ENCODE measurements at regions not wholly inside any gene's neighbourhood (a gene's known extent, or its start where the extent isn't known, plus 50 kb on each side); places are given as distances from the start of the nearest gene placed in this dataset.

GRCh38 chr2:129006901-129007300 lies 688.2 kb upstream of the HS6ST1 start (continued):
- TF ChIP-seq FOXM1 (IDR thresholded peaks at IDR 0.05; ENCODE audit: low read depth) = no peak
- no peak for TF ChIP-seq FOXM1 (CRISPR knock-in tag; IDR thresholded peaks at IDR 0.05; ENCODE audit: low read depth)

GRCh38 chr2:129008055-129008880 lies 689.6 kb upstream of the HS6ST1 start:
- POLR2A ChIA-PET = interaction anchor here (1.2 kb wide), 1 partner anchor 450 kb away, joined by 3 read pairs; no protein-coding TSS in a partner anchor
- no peak overlapping the region for H3K9ac ChIP-seq (ENCODE audit: insufficient read depth in 1 of 2, low read depth in 2 of 2, low read length in 2 of 2)
- H3K9me1 ChIP-seq (ENCODE audit: control insufficient read depth, insufficient read depth, low read length) = no peaks in the 10 kb centered on the region
- no peak overlapping the region for H3K4me3 ChIP-seq
- no peaks in the 10 kb centered on the region for H3K36me3 ChIP-seq (ENCODE audit: control insufficient read depth, insufficient read depth, low read length)
- H4K20me1 ChIP-seq (replicated peaks; ENCODE audit: control insufficient read depth, insufficient read depth, low read length) = no peaks in the 10 kb centered on the region
- BruUV-seq (replicated peaks) = no TSS peak
- no peaks in the 10 kb centered on the region for H3K4me1 ChIP-seq (replicated peaks in 1 of 2; ENCODE audit: control insufficient read depth in 2 of 2, insufficient read depth in 2 of 2, low read length in 2 of 2)
- H3K27ac ChIP-seq (ENCODE audit: extremely low read depth, low read depth, low read length) = no peak overlapping the region
- CTCF ChIA-PET (ENCODE audit: low intra/inter-chr PET ratio) = no interaction called here
- no peaks in the 10 kb centered on the region for H3K9me3 ChIP-seq (replicated peaks; ENCODE audit: control insufficient read depth, insufficient read depth, low read depth, low read length)
- no peaks in the 10 kb centered on the region for H3K79me2 ChIP-seq (ENCODE audit: control insufficient read depth, insufficient read depth, low read length)
- in situ Hi-C loops (cut with MboI) = no loop called here
- 0% methylated on average over 5 of the region's 5 CpGs for WGBS (ENCODE audit: insufficient coverage, low coverage, missing lambda C conversion rate)
- intact Hi-C loops (cut with micrococcal nuclease) = no loop called here
- H2AFZ ChIP-seq (ENCODE audit: low read depth, low read length) = no peak overlapping the region
- no peak overlapping the region for H3K4me2 ChIP-seq (ENCODE audit: insufficient read depth, low read length)
- ATAC-seq = no peak
- no peak for TF ChIP-seq ZNF311 (CRISPR knock-in tag; IDR thresholded peaks at IDR 0.05)
- TF ChIP-seq RAD21 (CRISPR knock-in tag; conservative IDR thresholded peaks at IDR 0.05 in 1 of 2, IDR thresholded peaks at IDR 0.05 in 1 of 2) = no peak
- TF ChIP-seq ATF4 (CRISPR knock-in tag; IDR thresholded peaks at IDR 0.05) = no peak
- no peak for TF ChIP-seq POLR2B (IDR thresholded peaks at IDR 0.05; ENCODE audit: low read depth, partially characterized antibody)
- FAIRE-seq = no peak
- H3K27me3 ChIP-seq (ENCODE audit: control insufficient read depth in 2 of 2, insufficient read depth in 2 of 2, low read length in 2 of 2) = no peaks in the 10 kb centered on the region; a peak in 1 of 5 replicates
- DNase-seq (ENCODE audit: extremely low read depth in 1 of 4, low spot score in 3 of 4) = no peak
